HEK293 (cell line): ENCODE measurements at regions not wholly inside any gene's neighbourhood (a gene's known extent, or its start where the extent isn't known, plus 50 kb on each side); places are given as distances from the start of the nearest gene placed in this dataset.

Source experiments
- CTCF ChIA-PET: fragments of 350-600 bp; formaldehyde crosslinking; extraction: SDS; loops from one replicate; lab custom pipeline; 2021; ENCODE audit warnings: antibody characterized with exemption; lab: Yijun Ruan, JAX
- POLR2A ChIA-PET: fragments of 300-600 bp; formaldehyde crosslinking; extraction: SDS; loops from one replicate; lab custom pipeline; 2020; ENCODE audit warnings: antibody characterized with exemption, inconsistent platforms; lab: Yijun Ruan, JAX
- H3K27ac ChIP-seq: fragments of 200-500 bp; sonication (Bioruptor generic); 2 replicates; pipeline ENCODE4 v1.5.1; 2014; ENCODE audit warnings: low read depth, low read length, control low read depth, inconsistent platforms; ENCODE audit errors: extremely low read depth
- H3K36me3 ChIP-seq, 2 experiments: fragments of 200-500 bp in 1 of 2; sonication (Bioruptor generic) in 1 of 2; 1 replicate in 1 of 2; 2 replicates in 1 of 2; pipeline ENCODE4 v1.5.1; 2014 to 2017; ENCODE audit warnings: inconsistent platforms in 2 of 2, low read length in 2 of 2; ENCODE audit not compliant: control insufficient read depth in 2 of 2, insufficient read depth in 1 of 2
- H3K4me1 ChIP-seq: fragments of 200-500 bp; sonication (Bioruptor generic); 2 replicates; pipeline ENCODE4 v1.5.1; 2014; ENCODE audit warnings: mild to moderate bottlenecking, low read length, inconsistent platforms; ENCODE audit not compliant: control insufficient read depth, insufficient read depth
- H3K4me3 ChIP-seq: 2 replicates; pipeline ENCODE4 v1.5.1; 2011; ENCODE audit warnings: low read depth, mild to moderate bottlenecking, control low read depth, low read length, moderate library complexity
- H3K9me3 ChIP-seq: fragments of 200-500 bp; sonication (Bioruptor generic); 2 replicates; pipeline ENCODE4 v1.5.1; 2014; ENCODE audit warnings: low read depth, low read length, inconsistent platforms; ENCODE audit not compliant: control insufficient read depth, insufficient read depth
- BCL11B ChIP-seq: fragments of 450-650 bp; formaldehyde crosslinking; IDR thresholded peaks from 2 replicates; pipeline ENCODE4 v1.5.1; 2016; ENCODE audit warnings: low read depth, missing biosample characterization, missing genetic modification characterization
- GLIS2 ChIP-seq: fragments of 450-650 bp; formaldehyde crosslinking; IDR thresholded peaks from 2 replicates; pipeline ENCODE4 v1.5.1; 2016; ENCODE audit warnings: missing biosample characterization, missing genetic modification characterization
- KLF9 ChIP-seq: fragments of 450-650 bp; formaldehyde crosslinking; IDR thresholded peaks from 2 replicates; pipeline ENCODE4 v1.5.1; 2016; ENCODE audit warnings: missing biosample characterization, missing genetic modification characterization, low read depth
- MZF1 ChIP-seq: fragments of 450-650 bp; formaldehyde crosslinking; IDR thresholded peaks from 2 replicates; pipeline ENCODE4 v1.5.1; 2017; ENCODE audit warnings: missing biosample characterization, missing genetic modification characterization, borderline replicate concordance
- RBAK ChIP-seq: fragments of 450-650 bp; formaldehyde crosslinking; IDR thresholded peaks from 2 replicates; pipeline ENCODE4 v1.5.1; 2016; ENCODE audit warnings: missing biosample characterization, missing genetic modification characterization
- TRIM28 ChIP-seq: IDR thresholded peaks from 2 replicates; pipeline ENCODE4 v1.6.1; 2011; ENCODE audit warnings: low read length, control low read depth, borderline replicate concordance
- ZBTB10 ChIP-seq: fragments of 450-650 bp; formaldehyde crosslinking; IDR thresholded peaks from 2 replicates; pipeline ENCODE4 v1.5.1; 2016; ENCODE audit warnings: missing biosample characterization, missing genetic modification characterization
- ZBTB17 ChIP-seq: fragments of 450-650 bp; formaldehyde crosslinking; IDR thresholded peaks from 2 replicates; pipeline ENCODE4 v1.5.1; 2016; ENCODE audit warnings: missing biosample characterization, missing genetic modification characterization
- ZNF140 ChIP-seq: fragments of 450-650 bp; formaldehyde crosslinking; IDR thresholded peaks from 2 replicates; pipeline ENCODE4 v1.5.1; 2016; ENCODE audit warnings: missing biosample characterization, missing genetic modification characterization
- ZNF214 ChIP-seq: fragments of 450-650 bp; formaldehyde crosslinking; IDR thresholded peaks from 2 replicates; pipeline ENCODE4 v1.5.1; 2017; ENCODE audit warnings: missing biosample characterization, mild to moderate bottlenecking, missing genetic modification characterization, borderline replicate concordance
- ZNF302 ChIP-seq: fragments of 450-650 bp; formaldehyde crosslinking; IDR thresholded peaks from 2 replicates; pipeline ENCODE4 v1.5.1; 2016; ENCODE audit warnings: missing biosample characterization, missing genetic modification characterization, low read depth
- ZNF324 ChIP-seq: fragments of 450-650 bp; formaldehyde crosslinking; IDR thresholded peaks from 2 replicates; pipeline ENCODE4 v1.5.1; 2016; ENCODE audit warnings: missing biosample characterization, missing genetic modification characterization
- ZNF362 ChIP-seq: fragments of 450-650 bp; formaldehyde crosslinking; IDR thresholded peaks from 2 replicates; pipeline ENCODE4 v1.5.1; 2016; ENCODE audit warnings: missing biosample characterization, missing genetic modification characterization
- ZNF423 ChIP-seq: fragments of 450-650 bp; formaldehyde crosslinking; IDR thresholded peaks from 2 replicates; pipeline ENCODE4 v1.5.1; 2016; ENCODE audit warnings: missing biosample characterization, missing genetic modification characterization
- ZNF433 ChIP-seq: fragments of 450-650 bp; formaldehyde crosslinking; IDR thresholded peaks from 2 replicates; pipeline ENCODE4 v1.5.1; 2016; ENCODE audit warnings: missing biosample characterization, missing genetic modification characterization, low read depth
- ZNF473 ChIP-seq: fragments of 450-650 bp; formaldehyde crosslinking; IDR thresholded peaks from 2 replicates; pipeline ENCODE4 v1.5.1; 2017; ENCODE audit warnings: missing biosample characterization, missing genetic modification characterization
- ZNF514 ChIP-seq: fragments of 450-650 bp; formaldehyde crosslinking; IDR thresholded peaks from 2 replicates; pipeline ENCODE4 v1.5.1; 2016; ENCODE audit warnings: missing biosample characterization, missing genetic modification characterization
- ZNF529 ChIP-seq: fragments of 450-650 bp; formaldehyde crosslinking; IDR thresholded peaks from 2 replicates; pipeline ENCODE4 v1.5.1; 2017; ENCODE audit warnings: missing genetic modification characterization, missing biosample characterization; ENCODE audit not compliant: insufficient replicate concordance
- ZNF585B ChIP-seq: fragments of 450-650 bp; formaldehyde crosslinking; IDR thresholded peaks from 2 replicates; pipeline ENCODE4 v1.5.1; 2016; ENCODE audit warnings: missing biosample characterization, missing genetic modification characterization
- ZNF654 ChIP-seq: fragments of 450-650 bp; formaldehyde crosslinking; IDR thresholded peaks from 2 replicates; pipeline ENCODE4 v1.5.1; 2016; ENCODE audit warnings: low read depth, missing biosample characterization, missing genetic modification characterization
- ZNF664 ChIP-seq: fragments of 450-650 bp; formaldehyde crosslinking; IDR thresholded peaks from 2 replicates; pipeline ENCODE4 v1.5.1; 2016; ENCODE audit warnings: missing biosample characterization, missing genetic modification characterization
- ZNF670 ChIP-seq: fragments of 450-650 bp; formaldehyde crosslinking; IDR thresholded peaks from 2 replicates; pipeline ENCODE4 v1.5.1; 2016; ENCODE audit warnings: missing biosample characterization, missing genetic modification characterization, low read depth
- ZNF776 ChIP-seq: fragments of 450-650 bp; formaldehyde crosslinking; IDR thresholded peaks from 2 replicates; pipeline ENCODE4 v1.5.0; 2017; ENCODE audit warnings: missing biosample characterization, missing genetic modification characterization, borderline replicate concordance
- ZNF830 ChIP-seq: fragments of 450-650 bp; IDR thresholded peaks from 2 replicates; pipeline ENCODE4 v1.5.0; 2018; ENCODE audit warnings: missing biosample characterization, missing genetic modification characterization, low read depth, mild to moderate bottlenecking, moderate library complexity

GRCh38 chr4:63729519-63729918, 679.7 kb downstream of the TECRL start:
- Histone ChIP-seq H3K27ac (no peak overlapping the region), H3K36me3 (no peaks in the 10 kb centered on the region), H3K4me1 (no peaks in the 10 kb centered on the region), H3K9me3 (no peaks in the 10 kb centered on the region), H3K4me3 (no peak overlapping the region)
- ChIA-PET POLR2A (no interaction called here), CTCF (no interaction called here)
- no peak for TF ChIP-seq ZNF585B (tag by site-specific recombination)

DNA sequence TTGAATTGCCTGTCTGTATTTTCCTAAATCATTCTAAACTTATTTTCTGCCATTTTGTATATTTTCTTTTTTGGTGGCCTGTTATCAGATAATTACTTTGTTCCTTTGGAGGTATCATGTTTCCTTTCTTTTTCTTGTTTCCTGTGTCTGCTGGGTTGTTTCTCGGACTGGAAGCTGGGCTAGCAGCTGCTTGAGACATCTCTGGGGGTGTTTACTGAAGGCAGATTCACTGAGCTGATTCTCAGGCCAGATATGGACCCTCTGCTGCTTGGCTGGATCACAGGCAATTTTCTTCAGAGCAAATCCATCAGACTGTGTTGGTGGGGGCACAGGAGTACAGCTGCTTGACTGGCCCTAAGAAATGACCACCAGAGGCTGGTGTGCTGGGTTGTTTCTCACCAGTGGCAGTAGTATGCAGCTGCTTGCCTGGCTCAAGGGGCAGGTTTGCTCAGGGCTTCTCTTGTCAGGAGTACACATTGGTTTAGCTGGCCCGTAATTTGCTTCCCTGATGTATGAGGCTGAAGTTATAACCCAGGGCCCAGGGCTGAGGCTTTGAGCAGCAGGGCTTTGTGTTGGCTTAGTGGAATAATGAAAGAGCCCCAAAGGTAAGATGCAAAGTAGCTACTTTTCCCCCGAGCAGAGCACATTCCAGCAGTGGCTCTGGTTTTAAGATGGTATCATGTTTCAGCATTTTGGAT, 680.6 kb downstream of the TECRL start:
- CTCF ChIA-PET: no interaction called here
- no peaks in the 10 kb centered on the region for H3K36me3 ChIP-seq
- H3K9me3 ChIP-seq: no peaks in the 10 kb centered on the region
- TF ChIP-seq ZNF670 (tag by site-specific recombination) (no peak), ZNF473 (tag by site-specific recombination) (no peak), ZNF423 (tag by site-specific recombination) (no peak), ZNF302 (tag by site-specific recombination) (no peak), ZNF214 (tag by site-specific recombination) (no peak), TRIM28 (peak; percentile 41; the same call in 1 of the 2 replicates), ZNF776 (tag by site-specific recombination) (no peak)
- TF ChIP-seq, all 188 proteins: peak for 1
- no peak overlapping the region for H3K27ac ChIP-seq
- no peak overlapping the region for H3K4me3 ChIP-seq
- H3K4me1 ChIP-seq: no peaks in the 10 kb centered on the region
- POLR2A ChIA-PET: interaction anchor here (0.7 kb wide), 1 partner anchor 55 kb away, joined by 4 read pairs; no protein-coding TSS in a partner anchor

GRCh38 chr4:63717384-63717783, 691.9 kb downstream of the TECRL start:
- TF ChIP-seq MZF1 (tag by site-specific recombination) (no peak), ZNF324 (tag by site-specific recombination) (no peak), ZNF654 (tag by site-specific recombination) (peak; percentile 49)
- Histone ChIP-seq H3K36me3 (no peaks in the 10 kb centered on the region), H3K27ac (no peak overlapping the region), H3K4me1 (no peaks in the 10 kb centered on the region), H3K4me3 (no peak overlapping the region), H3K9me3 (no peaks in the 10 kb centered on the region)
- ChIA-PET CTCF (no interaction called here), POLR2A (no interaction called here)

DNA sequence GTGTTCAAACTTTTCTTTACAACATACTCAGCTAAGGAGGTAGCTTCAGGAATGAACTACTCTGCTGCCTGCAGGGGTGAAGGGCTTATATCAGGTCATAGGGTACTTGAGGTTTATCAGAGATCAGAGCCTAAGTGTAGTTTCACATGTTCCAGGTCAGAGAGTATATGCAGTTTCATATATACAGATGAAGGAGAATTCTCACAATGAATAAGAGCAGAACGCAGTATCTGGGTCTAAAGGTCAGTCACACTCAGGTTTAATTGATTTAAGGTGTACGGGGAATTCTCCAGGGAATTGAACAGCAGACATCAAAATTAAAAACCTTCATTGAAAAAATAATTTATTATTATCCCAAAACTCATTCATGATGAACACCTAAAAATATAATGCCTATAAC, 700.6 kb downstream of the TECRL start:
- H3K4me3 ChIP-seq: no peak overlapping the region
- no peaks in the 10 kb centered on the region for H3K36me3 ChIP-seq
- H3K4me1 ChIP-seq: no peaks in the 10 kb centered on the region
- CTCF ChIA-PET: no interaction called here
- POLR2A ChIA-PET: no interaction called here
- no peaks in the 10 kb centered on the region for H3K9me3 ChIP-seq
- H3K27ac ChIP-seq: no peak overlapping the region
- no peak for TF ChIP-seq ZNF433
- no peak for TF ChIP-seq ZBTB17 (tag by site-specific recombination)
- TF ChIP-seq MZF1 (tag by site-specific recombination): no peak
- no peak for TF ChIP-seq GLIS2 (tag by site-specific recombination)
- TF ChIP-seq ZNF140 (tag by site-specific recombination): no peak
- TF ChIP-seq ZNF776 (tag by site-specific recombination): no peak
- TF ChIP-seq ZBTB10 (tag by site-specific recombination): no peak
- TF ChIP-seq BCL11B (tag by site-specific recombination): no peak
- no peak for TF ChIP-seq RBAK
- no peak for TF ChIP-seq ZNF362 (tag by site-specific recombination)
- no peak for TF ChIP-seq ZNF664
- no peak for TF ChIP-seq ZNF529 (tag by site-specific recombination)
- TF ChIP-seq ZNF830 (tag by site-specific recombination): no peak
- no peak for TF ChIP-seq ZNF514 (tag by site-specific recombination)
- no peak for TF ChIP-seq KLF9 (tag by site-specific recombination)
